ENCODE measurements at regions not wholly inside any gene's neighbourhood (a gene's known extent, or its start where the extent isn't known, plus 50 kb on each side); places are given as distances from the start of the nearest gene placed in this dataset.
"Not testable (repeated sequence)": the region's sequence is repeated elsewhere in the genome, so short reads cannot be mapped to it uniquely, and the experiment has no call there.

- no peak for DNase-seq (ENCODE audit: low spot score, unreplicated experiment)
- Mint-ChIP-seq H3K27me3 (no peaks in the 10 kb centered on the region), H3K27ac (no peak overlapping the region), H3K36me3 (ENCODE audit: insufficient read depth) (peaks cover 19% of the 10 kb centered on the region), H3K4me1 (ENCODE audit: low read depth) (no peaks in the 10 kb centered on the region), H3K4me3 (ENCODE audit: low read depth) (no peak overlapping the region), H3K9me3 (ENCODE audit: low read depth) (peaks cover 4% of the 10 kb centered on the region)
- TF ChIP-seq CTCF (IDR thresholded peaks at IDR 0.05; ENCODE audit: unreplicated experiment) = no peak
Measured at GRCh38 chr16:27657811-27658210, 107.9 kb downstream of the KATNIP start.

- Mint-ChIP-seq H3K4me3 (ENCODE audit: low read depth) (no peak overlapping the region), H3K4me1 (ENCODE audit: low read depth) (no peaks in the 10 kb centered on the region), H3K27ac (no peak overlapping the region), H3K9me3 (ENCODE audit: low read depth) (peaks cover 4% of the 10 kb centered on the region), H3K36me3 (ENCODE audit: insufficient read depth) (peaks cover 18% of the 10 kb centered on the region), H3K27me3 (no peaks in the 10 kb centered on the region)
- no peak for TF ChIP-seq CTCF (IDR thresholded peaks at IDR 0.05; ENCODE audit: unreplicated experiment)
- no peak for DNase-seq (ENCODE audit: low spot score, unreplicated experiment)
Measured at GRCh38 chr16:27660507-27660906, 110.6 kb downstream of the KATNIP start.

DNA sequence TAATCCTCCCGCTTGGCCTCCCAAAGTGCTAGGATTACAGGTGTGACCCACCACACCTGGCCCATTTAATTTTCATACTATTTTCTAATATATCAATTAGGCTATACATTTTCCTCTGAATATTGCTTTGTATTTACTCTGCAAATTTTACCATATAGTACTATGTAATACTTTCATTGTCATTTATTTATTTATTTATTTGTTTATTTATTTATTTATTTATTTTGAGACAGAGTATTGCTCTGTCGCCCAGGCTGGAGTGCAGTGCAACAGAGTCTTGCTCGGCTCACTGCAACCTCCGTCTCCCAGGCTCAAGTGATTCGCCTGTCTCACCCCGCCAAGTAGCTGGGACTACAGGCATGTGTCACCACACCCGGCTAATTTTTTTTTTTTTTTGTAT is 113.3 kb downstream of the KATNIP start:
- not testable (repeated sequence) for DNase-seq (ENCODE audit: low spot score, unreplicated experiment); H3K27ac Mint-ChIP-seq; H3K27me3 Mint-ChIP-seq; H3K9me3 Mint-ChIP-seq (ENCODE audit: low read depth); H3K4me3 Mint-ChIP-seq (ENCODE audit: low read depth); H3K4me1 Mint-ChIP-seq (ENCODE audit: low read depth)
- H3K36me3 Mint-ChIP-seq (ENCODE audit: insufficient read depth) = peaks cover 17% of the 10 kb centered on the region

GRCh38 chr16:27665881-27666280 is 115.9 kb downstream of the KATNIP start:
- no peak for DNase-seq (ENCODE audit: low spot score, unreplicated experiment)
- H3K9me3 Mint-ChIP-seq (ENCODE audit: low read depth) = no peaks in the 10 kb centered on the region
- TF ChIP-seq CTCF (IDR thresholded peaks at IDR 0.05; ENCODE audit: unreplicated experiment) = no peak
- H3K4me1 Mint-ChIP-seq (ENCODE audit: low read depth) = no peaks in the 10 kb centered on the region
- no peaks in the 10 kb centered on the region for H3K27me3 Mint-ChIP-seq
- H3K36me3 Mint-ChIP-seq (ENCODE audit: insufficient read depth) = peaks cover 21% of the 10 kb centered on the region
- H3K27ac Mint-ChIP-seq = no peak overlapping the region
- H3K4me3 Mint-ChIP-seq (ENCODE audit: low read depth) = no peak overlapping the region

DNA sequence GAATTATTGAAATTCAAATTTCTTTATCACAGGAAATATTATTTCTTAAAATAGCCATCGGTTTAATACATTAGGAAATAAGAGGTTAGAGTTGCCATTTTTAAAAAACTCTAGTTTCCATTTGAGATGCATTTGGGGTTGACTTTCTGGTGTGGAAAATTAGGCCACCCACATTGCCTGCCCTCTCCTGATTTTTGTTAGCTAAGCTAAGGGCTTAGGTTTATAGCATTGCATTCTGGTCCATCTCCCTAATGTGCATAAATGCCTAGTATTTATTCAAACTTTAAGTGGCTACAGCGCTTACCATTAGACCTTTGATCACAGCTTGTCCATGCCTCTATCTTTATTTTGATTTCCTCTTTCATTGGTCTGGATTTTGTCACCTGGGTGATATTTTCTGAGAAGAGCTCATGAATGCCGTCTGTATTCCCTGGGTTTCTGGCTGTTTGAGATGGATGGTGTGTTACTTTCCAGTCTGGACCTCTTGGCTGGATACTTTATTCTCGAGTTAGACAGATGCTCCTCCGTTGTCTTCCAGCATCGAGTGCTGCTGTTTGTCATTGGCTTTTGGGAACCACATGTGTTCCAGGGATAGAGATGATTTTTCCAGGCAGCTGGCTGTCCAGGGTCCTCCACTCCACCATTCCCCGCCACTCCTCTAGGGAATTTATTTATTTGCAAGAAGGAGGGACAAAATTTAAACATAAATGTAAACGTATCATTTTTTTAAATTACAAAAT is 120.3 kb downstream of the KATNIP start:
- peaks cover 32% of the 10 kb centered on the region for H3K36me3 Mint-ChIP-seq (ENCODE audit: insufficient read depth)
- TF ChIP-seq CTCF (IDR thresholded peaks at IDR 0.05; ENCODE audit: unreplicated experiment) = no peak
- no peak overlapping the region for H3K4me3 Mint-ChIP-seq (ENCODE audit: low read depth)
- peaks cover 7% of the 10 kb centered on the region for H3K9me3 Mint-ChIP-seq (ENCODE audit: low read depth)
- H3K27ac Mint-ChIP-seq = no peak overlapping the region
- H3K4me1 Mint-ChIP-seq (ENCODE audit: low read depth) = no peaks in the 10 kb centered on the region
- DNase-seq (ENCODE audit: low spot score, unreplicated experiment) = no peak
- no peaks in the 10 kb centered on the region for H3K27me3 Mint-ChIP-seq

DNA sequence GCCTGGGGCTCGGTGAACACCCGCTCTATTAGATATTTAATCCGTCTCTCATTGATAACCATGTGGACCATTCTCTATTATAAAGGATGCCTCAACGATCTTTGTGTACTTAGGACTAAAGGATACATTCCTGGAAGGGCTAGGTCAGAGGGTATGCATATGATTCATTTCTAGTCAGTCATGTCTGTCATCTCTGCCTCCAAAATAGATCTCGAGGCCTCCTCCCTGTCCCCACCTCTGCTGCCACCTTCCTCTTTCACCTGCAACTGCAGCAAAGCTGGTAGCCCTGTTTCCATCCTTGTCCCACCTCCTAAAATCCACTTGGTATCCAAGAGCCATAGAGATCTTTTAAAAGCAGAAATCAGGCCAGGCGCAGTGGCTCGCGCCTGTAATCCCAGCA is 121.5 kb downstream of the KATNIP start:
- no peak overlapping the region for H3K4me3 Mint-ChIP-seq (ENCODE audit: low read depth)
- H3K27ac Mint-ChIP-seq = no peak overlapping the region
- H3K27me3 Mint-ChIP-seq = no peaks in the 10 kb centered on the region
- no peaks in the 10 kb centered on the region for H3K4me1 Mint-ChIP-seq (ENCODE audit: low read depth)
- peaks cover 7% of the 10 kb centered on the region for H3K9me3 Mint-ChIP-seq (ENCODE audit: low read depth)
- peaks cover 30% of the 10 kb centered on the region for H3K36me3 Mint-ChIP-seq (ENCODE audit: insufficient read depth)
- no peak for TF ChIP-seq CTCF (IDR thresholded peaks at IDR 0.05; ENCODE audit: unreplicated experiment)
- no peak for DNase-seq (ENCODE audit: low spot score, unreplicated experiment)

All from progenitor cell of endocrine pancreas (in vitro differentiated cells).